SK-N-MC (cell line): ENCODE measurements at regions not wholly inside any gene's neighbourhood (a gene's known extent, or its start where the extent isn't known, plus 50 kb on each side); places are given as distances from the start of the nearest gene placed in this dataset.

Experiments used
- EZH2 ChIP-seq: fragments of 200-600 bp; sonication (generic); IDR thresholded peaks from one replicate; pipeline ENCODE4 v1.6.1; 2017; ENCODE audit warnings: antibody characterized with exemption
- POLR2AphosphoS5 ChIP-seq: IDR thresholded peaks from 2 replicates; pipeline ENCODE4 v1.6.1; 2012; ENCODE audit warnings: mild to moderate bottlenecking, low read depth, low read length, borderline replicate concordance

DNA sequence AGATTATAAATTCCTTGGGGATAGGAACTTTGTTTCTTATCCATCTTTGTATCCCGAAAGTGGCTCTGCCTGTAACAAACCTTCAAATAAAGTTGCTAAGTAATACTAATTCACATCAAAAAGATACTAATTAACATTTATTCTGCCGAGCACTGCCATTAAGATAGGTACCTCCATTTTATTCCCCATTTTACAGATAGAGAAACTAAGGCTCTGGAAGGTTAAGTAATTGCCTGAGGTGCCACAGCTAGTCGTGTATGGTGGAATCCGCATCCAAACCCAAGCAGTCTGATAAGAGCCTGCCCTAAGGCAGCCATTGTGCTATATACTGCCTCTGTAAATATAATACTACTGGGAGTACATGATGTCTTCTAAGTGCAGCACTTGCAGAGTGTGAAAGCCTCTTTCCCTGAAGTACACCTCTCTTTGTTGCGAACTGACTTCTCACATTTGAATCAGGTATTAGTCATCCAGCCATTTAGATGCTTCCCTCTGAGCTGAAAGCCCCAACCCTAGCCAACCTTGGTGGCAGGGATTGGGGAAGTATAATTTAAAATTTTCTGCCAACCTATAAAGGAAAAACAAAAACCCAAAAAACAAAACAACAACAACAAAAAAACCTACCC, 78.5 kb upstream of the CHD2 start:
- TF ChIP-seq POLR2AphosphoS5: no peak
- no peak for TF ChIP-seq EZH2
